ENCODE measurements at regions not wholly inside any gene's neighbourhood (a gene's known extent, or its start where the extent isn't known, plus 50 kb on each side); places are given as distances from the start of the nearest gene placed in this dataset.

DNA sequence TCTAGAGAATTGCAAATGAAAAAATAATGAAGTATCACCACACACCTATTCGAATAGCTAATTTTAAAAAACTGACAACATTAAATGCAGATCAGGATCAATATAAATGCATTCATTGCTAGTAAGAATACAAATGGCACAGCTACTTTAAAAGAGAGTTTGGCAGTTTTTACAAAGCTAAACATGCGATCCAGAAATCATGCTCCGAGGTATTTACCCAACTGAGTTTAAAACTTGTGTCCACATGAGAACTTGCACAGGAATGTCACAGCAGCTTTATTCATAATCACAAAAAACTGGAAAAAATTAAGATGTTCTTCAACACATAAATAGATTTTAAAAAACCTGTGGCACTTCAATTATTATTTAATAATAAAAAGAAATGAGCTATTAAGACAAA lies 345.5 kb upstream of the TRPC7 start:
- CTCF ChIA-PET, result interaction anchor here (1.0 kb wide), 2 partner anchors 9 to 18 kb away, joined by 3 to 4 read pairs; no protein-coding TSS in a partner anchor

More for the DNA sequence above, 345.5 kb upstream of the TRPC7 start:
- no peak overlapping the region for H3K56ac ChIP-seq (ENCODE audit: extremely low read depth, insufficient read depth, low read length)
- no peak overlapping the region for H3K4ac ChIP-seq (ENCODE audit: low read depth, low read length)
- in situ Hi-C loops (cut with MboI; ENCODE audit: low sequenced_read_pairs) (no loop called here), intact Hi-C loops (cut with micrococcal nuclease) (no loop called here), dilution Hi-C loops (cut with HindIII; ENCODE audit: low sequenced_read_pairs, unreplicated experiment) (no loop called here)
- H4K5ac ChIP-seq (ENCODE audit: low read depth, low read length), result no peak overlapping the region
- no TSS peak for BruUV-seq (replicated peaks)
- H3K9me1 ChIP-seq (ENCODE audit: insufficient read depth, low read length), result no peaks in the 10 kb centered on the region
- H2BK120ac ChIP-seq (ENCODE audit: low read depth, low read length), result no peak overlapping the region
- H3K9ac ChIP-seq (ENCODE audit: low read depth, low read length), result no peak overlapping the region
- 0 out of 2 replicates have a peak, but pooled peaks cover 2% of the 10 kb centered on the region for H3K9me3 ChIP-seq (ENCODE audit: control insufficient read depth, insufficient read depth, low read length)
- H2AK9ac ChIP-seq (replicated peaks; ENCODE audit: low read depth, low read length, poor library complexity), result no peak overlapping the region
- no peak overlapping the region for H3K23ac ChIP-seq (ENCODE audit: low read depth, low read length)
- no peak overlapping the region for H2AFZ ChIP-seq (replicated peaks; ENCODE audit: low read length, poor library complexity)
- DNase-seq (no peak), ATAC-seq (ENCODE audit: low read depth) (no peak)
- WGBS, 2 experiments (ENCODE audit: extremely low coverage in 2 of 2, insufficient read length in 1 of 2), result 80% methylated on average over 1 of the region's 3 CpGs; no CpG with 5 or more reads in 1 of the 2 experiments
- H3K27ac ChIP-seq (ENCODE audit: insufficient read depth, low read length), result no peak overlapping the region
- no peaks in the 10 kb centered on the region for H3K4me1 ChIP-seq (ENCODE audit: control insufficient read depth, insufficient read depth, low read length)
- no peaks in the 10 kb centered on the region for H3K36me3 ChIP-seq (ENCODE audit: control insufficient read depth, insufficient read depth, low read length)
- no peak overlapping the region for H4K91ac ChIP-seq (ENCODE audit: insufficient read depth, low read depth, low read length)
- no peak overlapping the region for H4K8ac ChIP-seq (ENCODE audit: low read depth in 2 of 2, low read length in 2 of 2)
- no peak overlapping the region for H3K4me2 ChIP-seq (ENCODE audit: low read depth, low read length)
- no peak overlapping the region for H2BK5ac ChIP-seq (ENCODE audit: low read depth, low read length, poor library complexity, severe bottlenecking)
- POLR2A ChIA-PET (ENCODE audit: unreplicated experiment), result no interaction called here
- no peak overlapping the region for H2AK5ac ChIP-seq (ENCODE audit: low read depth, low read length)
- no peak overlapping the region for H2BK15ac ChIP-seq (ENCODE audit: low read depth, low read length)
- no peaks in the 10 kb centered on the region for H3K79me1 ChIP-seq (ENCODE audit: low read depth in 1 of 2, low read length in 2 of 2)
- H3K4me3 ChIP-seq (ENCODE audit: insufficient read depth, low read depth, low read length), result no peak overlapping the region
- no peak overlapping the region for H3K14ac ChIP-seq (replicated peaks; ENCODE audit: low read depth, low read length)
- no peak overlapping the region for H2BK20ac ChIP-seq (ENCODE audit: low read depth, low read length)
- TF ChIP-seq NFE2L2 (IDR thresholded peaks at IDR 0.05; ENCODE audit: low read depth, low read length) (no peak), CHD1 (IDR thresholded peaks at IDR 0.05; ENCODE audit: low read depth, low read length) (no peak), SMC3 (IDR thresholded peaks at IDR 0.05; ENCODE audit: low read depth, low read length) (no peak), RCOR1 (IDR thresholded peaks at IDR 0.05; ENCODE audit: insufficient replicate concordance, low read length) (no peak), MXI1 (IDR thresholded peaks at IDR 0.05; ENCODE audit: borderline replicate concordance, low read depth, low read length) (no peak), MAFK (IDR thresholded peaks at IDR 0.05; ENCODE audit: low read depth, low read length) (no peak), RFX5 (IDR thresholded peaks at IDR 0.05; ENCODE audit: low read depth, low read length) (no peak), RAD21 (IDR thresholded peaks at IDR 0.05; ENCODE audit: low read length) (no peak), BHLHE40 (IDR thresholded peaks at IDR 0.05; ENCODE audit: low read depth, low read length) (no peak), FOS (IDR thresholded peaks at IDR 0.05; ENCODE audit: low read depth, low read length) (no peak), CEBPB (IDR thresholded peaks at IDR 0.05; ENCODE audit: low read depth, low read length) (no peak), POLR2A (IDR thresholded peaks at IDR 0.05; ENCODE audit: low read depth, low read length) (no peak), MAZ (IDR thresholded peaks at IDR 0.05; ENCODE audit: borderline replicate concordance, low read depth, low read length) (no peak)
- TF ChIP-seq, protein P1, sequence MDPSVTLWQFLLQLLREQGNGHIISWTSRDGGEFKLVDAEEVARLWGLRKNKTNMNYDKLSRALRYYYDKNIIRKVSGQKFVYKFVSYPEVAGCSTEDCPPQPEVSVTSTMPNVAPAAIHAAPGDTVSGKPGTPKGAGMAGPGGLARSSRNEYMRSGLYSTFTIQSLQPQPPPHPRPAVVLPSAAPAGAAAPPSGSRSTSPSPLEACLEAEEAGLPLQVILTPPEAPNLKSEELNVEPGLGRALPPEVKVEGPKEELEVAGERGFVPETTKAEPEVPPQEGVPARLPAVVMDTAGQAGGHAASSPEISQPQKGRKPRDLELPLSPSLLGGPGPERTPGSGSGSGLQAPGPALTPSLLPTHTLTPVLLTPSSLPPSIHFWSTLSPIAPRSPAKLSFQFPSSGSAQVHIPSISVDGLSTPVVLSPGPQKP (IDR thresholded peaks at IDR 0.05; ENCODE audit: borderline replicate concordance, low read depth, low read length), result no peak
- TF ChIP-seq, protein P2, sequence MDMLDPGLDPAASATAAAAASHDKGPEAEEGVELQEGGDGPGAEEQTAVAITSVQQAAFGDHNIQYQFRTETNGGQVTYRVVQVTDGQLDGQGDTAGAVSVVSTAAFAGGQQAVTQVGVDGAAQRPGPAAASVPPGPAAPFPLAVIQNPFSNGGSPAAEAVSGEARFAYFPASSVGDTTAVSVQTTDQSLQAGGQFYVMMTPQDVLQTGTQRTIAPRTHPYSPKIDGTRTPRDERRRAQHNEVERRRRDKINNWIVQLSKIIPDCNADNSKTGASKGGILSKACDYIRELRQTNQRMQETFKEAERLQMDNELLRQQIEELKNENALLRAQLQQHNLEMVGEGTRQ (IDR thresholded peaks at IDR 0.05; ENCODE audit: low read depth, low read length), result no peak
- TF ChIP-seq, protein P3, sequence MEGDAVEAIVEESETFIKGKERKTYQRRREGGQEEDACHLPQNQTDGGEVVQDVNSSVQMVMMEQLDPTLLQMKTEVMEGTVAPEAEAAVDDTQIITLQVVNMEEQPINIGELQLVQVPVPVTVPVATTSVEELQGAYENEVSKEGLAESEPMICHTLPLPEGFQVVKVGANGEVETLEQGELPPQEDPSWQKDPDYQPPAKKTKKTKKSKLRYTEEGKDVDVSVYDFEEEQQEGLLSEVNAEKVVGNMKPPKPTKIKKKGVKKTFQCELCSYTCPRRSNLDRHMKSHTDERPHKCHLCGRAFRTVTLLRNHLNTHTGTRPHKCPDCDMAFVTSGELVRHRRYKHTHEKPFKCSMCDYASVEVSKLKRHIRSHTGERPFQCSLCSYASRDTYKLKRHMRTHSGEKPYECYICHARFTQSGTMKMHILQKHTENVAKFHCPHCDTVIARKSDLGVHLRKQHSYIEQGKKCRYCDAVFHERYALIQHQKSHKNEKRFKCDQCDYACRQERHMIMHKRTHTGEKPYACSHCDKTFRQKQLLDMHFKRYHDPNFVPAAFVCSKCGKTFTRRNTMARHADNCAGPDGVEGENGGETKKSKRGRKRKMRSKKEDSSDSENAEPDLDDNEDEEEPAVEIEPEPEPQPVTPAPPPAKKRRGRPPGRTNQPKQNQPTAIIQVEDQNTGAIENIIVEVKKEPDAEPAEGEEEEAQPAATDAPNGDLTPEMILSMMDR (conservative IDR thresholded peaks at IDR 0.05; ENCODE audit: low read depth, low read length), result no peak
- H3K18ac ChIP-seq (ENCODE audit: low read depth, low read length), result no peak overlapping the region
- H4K20me1 ChIP-seq (ENCODE audit: insufficient read depth, low read length), result no peaks in the 10 kb centered on the region
- H3K27me3 ChIP-seq (ENCODE audit: control insufficient read depth, insufficient read depth, low read length), result no peaks in the 10 kb centered on the region

Data from IMR-90 (cell line).